ENCODE measurements at regions not wholly inside any gene's neighbourhood (a gene's known extent, or its start where the extent isn't known, plus 50 kb on each side); places are given as distances from the start of the nearest gene placed in this dataset.

DNA sequence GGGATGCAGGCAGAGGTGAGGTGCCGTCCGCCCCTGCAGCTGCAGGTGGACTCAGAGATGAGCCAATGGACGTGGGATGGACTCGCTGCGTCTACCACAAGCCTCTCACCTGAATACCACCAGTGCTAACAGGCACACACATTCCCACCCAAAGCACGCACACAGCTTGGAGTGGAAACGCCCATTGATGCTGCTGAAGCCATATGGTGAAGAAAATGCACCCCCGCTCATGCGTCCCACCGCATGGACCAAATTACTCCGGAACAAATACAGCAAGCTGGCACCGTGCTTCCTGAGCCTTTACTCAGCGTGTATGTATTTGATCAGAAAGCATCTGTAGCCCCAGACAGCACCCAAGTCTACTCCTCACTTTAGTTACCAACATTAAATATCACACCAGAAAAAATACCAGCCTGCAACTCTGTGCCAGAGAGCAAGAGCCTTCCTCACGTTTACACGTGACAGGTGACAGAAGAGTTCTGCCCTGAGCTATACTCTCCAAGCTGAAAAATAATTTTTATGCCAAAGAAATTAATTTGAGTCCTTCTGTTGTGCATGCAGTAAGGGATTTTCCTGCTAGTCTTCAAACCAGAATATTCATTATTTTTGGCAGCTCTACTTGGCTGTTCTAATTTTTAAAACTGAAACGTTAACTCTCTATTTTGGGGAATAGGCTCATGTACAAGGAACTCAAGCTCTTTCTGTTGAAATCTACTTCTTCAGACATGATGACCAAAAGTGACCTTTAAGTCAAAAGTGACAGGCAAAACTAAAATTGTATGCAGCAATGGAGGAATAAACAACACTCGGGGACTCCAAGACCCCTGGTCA is 58.2 kb upstream of the SYNDIG1 start:
- Histone ChIP-seq H3K4me1 (ENCODE audit: control insufficient read depth, insufficient read depth, low read length) (no peaks in the 10 kb centered on the region), H3K36me3 (ENCODE audit: control insufficient read depth, insufficient read depth, low read length) (no peaks in the 10 kb centered on the region), H3K27me3 (ENCODE audit: control insufficient read depth, insufficient read depth, low read length, poor library complexity, severe bottlenecking) (no peaks in the 10 kb centered on the region), H3K27ac (ENCODE audit: low read depth, low read length) (no peak overlapping the region), H3K9ac (ENCODE audit: extremely low read depth, low read length, poor library complexity, severe bottlenecking) (no peak overlapping the region), H3K9me3 (ENCODE audit: control insufficient read depth, low read length) (peaks cover 19% of the 10 kb centered on the region), H3K4me3 (ENCODE audit: low read length) (no peak overlapping the region)
- WGBS, 2 experiments (ENCODE audit: insufficient coverage in 1 of 2, insufficient read length in 1 of 2): 93 to 94% methylated on average over 12 to 17 of the region's 17 CpGs
- H3K9me3 Mint-ChIP-seq: peaks cover 33% of the 10 kb centered on the region
- H3K4me1 Mint-ChIP-seq: no peaks in the 10 kb centered on the region
- H3K27ac Mint-ChIP-seq: no peak overlapping the region
- peaks cover 3% of the 10 kb centered on the region for H3K36me3 Mint-ChIP-seq (ENCODE audit: low read depth)
- no peak for DNase-seq
- H3K4me3 Mint-ChIP-seq: no peak overlapping the region
- H3K27me3 Mint-ChIP-seq (ENCODE audit: insufficient read depth): peaks cover 6% of the 10 kb centered on the region
- TF ChIP-seq, protein P1, sequence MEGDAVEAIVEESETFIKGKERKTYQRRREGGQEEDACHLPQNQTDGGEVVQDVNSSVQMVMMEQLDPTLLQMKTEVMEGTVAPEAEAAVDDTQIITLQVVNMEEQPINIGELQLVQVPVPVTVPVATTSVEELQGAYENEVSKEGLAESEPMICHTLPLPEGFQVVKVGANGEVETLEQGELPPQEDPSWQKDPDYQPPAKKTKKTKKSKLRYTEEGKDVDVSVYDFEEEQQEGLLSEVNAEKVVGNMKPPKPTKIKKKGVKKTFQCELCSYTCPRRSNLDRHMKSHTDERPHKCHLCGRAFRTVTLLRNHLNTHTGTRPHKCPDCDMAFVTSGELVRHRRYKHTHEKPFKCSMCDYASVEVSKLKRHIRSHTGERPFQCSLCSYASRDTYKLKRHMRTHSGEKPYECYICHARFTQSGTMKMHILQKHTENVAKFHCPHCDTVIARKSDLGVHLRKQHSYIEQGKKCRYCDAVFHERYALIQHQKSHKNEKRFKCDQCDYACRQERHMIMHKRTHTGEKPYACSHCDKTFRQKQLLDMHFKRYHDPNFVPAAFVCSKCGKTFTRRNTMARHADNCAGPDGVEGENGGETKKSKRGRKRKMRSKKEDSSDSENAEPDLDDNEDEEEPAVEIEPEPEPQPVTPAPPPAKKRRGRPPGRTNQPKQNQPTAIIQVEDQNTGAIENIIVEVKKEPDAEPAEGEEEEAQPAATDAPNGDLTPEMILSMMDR (conservative IDR thresholded peaks at IDR 0.05): no peak

DNA sequence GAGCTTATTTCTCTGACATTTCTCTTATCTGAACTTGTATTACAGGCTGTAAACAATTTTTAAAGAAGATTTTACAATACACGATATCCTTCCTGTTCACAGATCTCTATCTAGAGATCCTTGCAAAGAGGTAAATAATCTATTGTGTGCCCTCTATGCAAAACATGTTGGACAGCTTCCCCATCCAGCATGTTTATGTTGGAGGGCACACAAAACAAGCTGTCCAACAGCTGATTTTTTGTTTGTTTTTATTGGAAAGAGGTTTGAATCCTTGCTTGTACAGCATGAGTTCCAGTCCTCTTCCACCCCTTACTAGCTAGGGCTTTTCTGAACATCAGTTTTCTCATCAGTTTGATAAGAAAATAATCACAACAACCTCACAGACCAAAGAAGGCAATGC is 62.3 kb upstream of the SYNDIG1 start:
- peaks cover 5% of the 10 kb centered on the region for H3K9me3 Mint-ChIP-seq
- peaks cover 6% of the 10 kb centered on the region for H3K27me3 Mint-ChIP-seq (ENCODE audit: insufficient read depth)
- H3K9ac ChIP-seq (ENCODE audit: extremely low read depth, low read length, poor library complexity, severe bottlenecking): no peak overlapping the region
- 95% methylated on average over 1 of the region's 1 CpG; no CpG with 5 or more reads in 1 of the 2 experiments for WGBS, 2 experiments (ENCODE audit: insufficient coverage in 1 of 2, insufficient read length in 1 of 2)
- H3K36me3 ChIP-seq (ENCODE audit: control insufficient read depth, insufficient read depth, low read length): no peaks in the 10 kb centered on the region
- no peak overlapping the region for H3K4me3 ChIP-seq (ENCODE audit: low read length)
- DNase-seq: no peak
- H3K4me1 Mint-ChIP-seq: no peaks in the 10 kb centered on the region
- H3K27me3 ChIP-seq (ENCODE audit: control insufficient read depth, insufficient read depth, low read length, poor library complexity, severe bottlenecking): no peaks in the 10 kb centered on the region
- H3K4me1 ChIP-seq (ENCODE audit: control insufficient read depth, insufficient read depth, low read length): no peaks in the 10 kb centered on the region
- no peak overlapping the region for H3K4me3 Mint-ChIP-seq
- H3K27ac ChIP-seq (ENCODE audit: low read depth, low read length): no peak overlapping the region
- no peak overlapping the region for H3K27ac Mint-ChIP-seq
- no peaks in the 10 kb centered on the region for H3K9me3 ChIP-seq (ENCODE audit: control insufficient read depth, low read length)
- TF ChIP-seq, protein P1 (conservative IDR thresholded peaks at IDR 0.05): no peak
- no peaks in the 10 kb centered on the region for H3K36me3 Mint-ChIP-seq (ENCODE audit: low read depth)

DNA sequence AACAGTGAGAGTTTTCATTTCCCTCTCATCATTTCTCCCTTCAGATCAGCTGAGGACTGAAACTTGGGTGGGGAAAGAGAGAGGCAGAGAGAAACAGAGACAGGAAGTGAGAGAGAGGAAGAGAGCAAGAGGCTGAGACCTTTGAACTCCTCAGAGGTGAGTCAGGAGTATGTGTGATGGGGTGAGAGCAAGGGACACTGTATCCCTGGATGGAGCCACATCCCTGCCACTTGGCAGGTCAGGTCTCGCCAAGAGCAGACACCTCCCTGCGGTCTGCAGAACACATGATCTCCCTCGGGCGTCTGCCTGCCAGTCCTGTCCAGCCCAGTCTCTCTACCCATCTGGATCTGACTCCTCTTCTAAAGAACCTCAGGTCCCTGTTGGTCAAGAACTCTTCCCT is 62.7 kb upstream of the SYNDIG1 start:
- no peak overlapping the region for H3K27ac ChIP-seq (ENCODE audit: low read depth, low read length)
- Mint-ChIP-seq H3K9me3 (peaks cover 2% of the 10 kb centered on the region), H3K27me3 (ENCODE audit: insufficient read depth) (peaks cover 4% of the 10 kb centered on the region), H3K27ac (no peak overlapping the region), H3K36me3 (ENCODE audit: low read depth) (no peaks in the 10 kb centered on the region), H3K4me3 (no peak overlapping the region), H3K4me1 (no peaks in the 10 kb centered on the region)
- H3K4me1 ChIP-seq (ENCODE audit: control insufficient read depth, insufficient read depth, low read length): no peaks in the 10 kb centered on the region
- TF ChIP-seq, protein P1 (conservative IDR thresholded peaks at IDR 0.05): no peak
- H3K27me3 ChIP-seq (ENCODE audit: control insufficient read depth, insufficient read depth, low read length, poor library complexity, severe bottlenecking): no peaks in the 10 kb centered on the region
- no peak overlapping the region for H3K4me3 ChIP-seq (ENCODE audit: low read length)
- no peak for DNase-seq
- H3K9me3 ChIP-seq (ENCODE audit: control insufficient read depth, low read length): no peaks in the 10 kb centered on the region
- no peak overlapping the region for H3K9ac ChIP-seq (ENCODE audit: extremely low read depth, low read length, poor library complexity, severe bottlenecking)
- no peaks in the 10 kb centered on the region for H3K36me3 ChIP-seq (ENCODE audit: control insufficient read depth, insufficient read depth, low read length)
- WGBS, 2 experiments (ENCODE audit: insufficient coverage in 1 of 2, insufficient read length in 1 of 2): 84 to 100% methylated on average over 1 to 4 of the region's 4 CpGs
